ENCODE measurements at regions not wholly inside any gene's neighbourhood (a gene's known extent, or its start where the extent isn't known, plus 50 kb on each side); places are given as distances from the start of the nearest gene placed in this dataset.

GRCh38 chr12:87667378-87667777 lies 361.8 kb downstream of the C12orf50 start:
- TF ChIP-seq POLR2AphosphoS5 (IDR thresholded peaks at IDR 0.05) (no peak), POLR2A (IDR thresholded peaks at IDR 0.05) (no peak)

Measured in prostate gland (tissue), 1 donor.